Fibroblast of skin of scalp (primary cell): ENCODE measurements at regions not wholly inside any gene's neighbourhood (a gene's known extent, or its start where the extent isn't known, plus 50 kb on each side); places are given as distances from the start of the nearest gene placed in this dataset.
"Not testable (repeated sequence)": the region's sequence is repeated elsewhere in the genome, so short reads cannot be mapped to it uniquely, and the experiment has no call there.

ENCODE experiments used
- DNase-seq: peaks from one replicate; pipeline ENCODE4 v3.0.0-alpha.2; 2013

DNA sequence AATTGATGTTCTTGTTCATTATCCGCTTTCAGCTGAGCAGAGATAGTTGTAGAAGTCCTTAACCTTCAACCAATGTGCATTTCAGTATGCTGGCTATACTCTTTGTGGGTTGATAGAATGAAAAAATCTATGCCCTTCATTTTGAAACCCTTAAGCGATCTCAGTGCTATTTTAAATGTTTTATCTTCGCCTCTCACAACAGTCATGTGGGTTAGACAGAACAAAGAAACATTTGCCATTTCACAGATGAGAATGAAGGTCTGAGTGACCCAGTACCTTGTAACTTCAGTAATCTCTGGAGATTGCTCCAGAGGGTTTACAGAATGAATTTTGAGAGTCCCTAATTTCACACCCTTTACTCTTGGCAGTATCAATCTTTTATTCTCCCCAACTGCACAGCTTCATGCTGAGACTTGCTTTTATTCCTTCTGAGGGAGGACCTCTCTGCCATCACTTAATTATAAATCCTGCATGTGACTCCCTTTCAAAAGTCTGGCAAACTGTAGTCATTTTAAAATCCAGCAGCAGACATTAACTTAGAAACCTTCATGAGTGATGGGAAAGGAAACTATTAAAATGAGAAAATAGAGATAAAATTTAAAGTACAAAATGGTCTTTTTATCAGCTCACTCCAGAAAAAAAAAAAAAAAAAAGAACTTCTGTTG, 921.5 kb downstream of the RAB28 start:
- DNase-seq: no peak

DNA sequence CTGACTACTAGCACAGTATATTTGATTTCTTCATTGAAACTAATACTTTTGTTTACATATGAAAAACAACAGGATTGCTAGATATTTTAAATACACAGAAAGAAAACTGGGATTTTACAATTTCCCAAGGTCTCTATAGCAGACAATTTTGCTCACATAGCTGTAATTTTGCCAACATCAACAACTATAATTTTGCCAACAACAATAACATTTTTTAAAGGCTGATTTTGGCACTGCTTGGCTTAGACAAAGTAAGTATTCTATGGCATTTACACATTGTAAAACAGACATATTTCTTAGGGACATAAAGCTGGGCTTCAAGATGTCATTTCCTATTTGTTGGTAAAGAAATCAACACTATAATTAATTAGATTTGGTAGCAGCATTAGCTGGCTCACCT, 922.1 kb downstream of the RAB28 start:
- DNase-seq: no peak

DNA sequence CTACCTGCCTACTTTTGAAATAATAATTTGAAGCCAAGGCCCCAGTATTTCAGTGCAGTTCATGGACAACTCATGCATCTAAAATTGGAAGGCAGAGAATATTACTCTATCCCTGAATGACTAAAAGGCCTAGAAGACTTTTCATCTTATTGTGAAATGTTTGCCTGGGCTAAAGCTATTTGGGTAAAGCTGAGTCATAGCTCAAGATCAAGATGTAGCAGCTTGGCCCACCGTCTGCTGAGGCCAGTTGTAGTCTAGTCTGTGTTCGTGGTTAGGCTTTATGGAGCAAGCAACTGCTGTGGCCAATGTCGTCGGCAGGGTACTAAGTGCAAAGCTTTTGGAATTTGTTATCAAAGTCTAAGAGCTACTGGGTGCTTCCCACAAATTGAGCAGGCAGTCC, 929.1 kb downstream of the RAB28 start:
- DNase-seq: peak; percentile 7

DNA sequence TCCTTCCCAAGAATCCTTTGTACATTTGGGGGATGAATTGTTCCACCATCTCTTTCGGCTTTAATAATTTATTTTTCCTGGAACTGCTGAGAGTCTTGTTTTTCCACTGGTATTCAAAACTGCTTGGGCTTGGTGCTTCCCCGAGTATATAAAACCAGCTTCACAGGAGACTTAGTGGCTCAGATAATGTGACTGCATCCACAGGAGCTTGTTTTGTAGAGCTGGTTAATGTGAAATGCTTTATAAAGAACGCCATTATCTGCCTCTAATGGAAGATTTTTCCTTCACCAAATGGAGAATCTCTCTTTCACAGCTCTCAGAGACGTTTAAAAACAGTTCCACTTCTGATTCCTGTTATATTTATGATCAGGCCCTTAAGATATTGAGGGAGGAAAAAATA, 935.5 kb downstream of the RAB28 start:
- DNase-seq: no peak

DNA sequence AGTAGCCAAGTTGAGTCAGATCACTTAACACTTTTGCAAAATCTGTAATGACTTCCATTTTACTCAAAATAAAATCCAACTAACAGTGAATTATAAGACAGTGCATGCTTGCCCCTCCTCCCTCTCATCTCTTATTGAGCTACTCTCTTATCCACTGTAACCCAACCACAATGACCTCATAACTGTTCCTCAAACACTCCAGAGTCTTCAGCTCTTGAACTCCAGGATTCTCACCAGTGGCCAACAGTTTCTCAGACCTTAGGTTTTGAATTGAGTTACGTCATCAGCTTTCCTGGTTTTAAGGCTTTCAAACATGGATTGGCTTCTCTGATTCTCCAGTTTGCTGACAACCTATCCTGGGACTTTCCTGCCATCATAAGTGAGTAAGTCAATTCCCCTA, 938.3 kb downstream of the RAB28 start:
- DNase-seq: no peak

DNA sequence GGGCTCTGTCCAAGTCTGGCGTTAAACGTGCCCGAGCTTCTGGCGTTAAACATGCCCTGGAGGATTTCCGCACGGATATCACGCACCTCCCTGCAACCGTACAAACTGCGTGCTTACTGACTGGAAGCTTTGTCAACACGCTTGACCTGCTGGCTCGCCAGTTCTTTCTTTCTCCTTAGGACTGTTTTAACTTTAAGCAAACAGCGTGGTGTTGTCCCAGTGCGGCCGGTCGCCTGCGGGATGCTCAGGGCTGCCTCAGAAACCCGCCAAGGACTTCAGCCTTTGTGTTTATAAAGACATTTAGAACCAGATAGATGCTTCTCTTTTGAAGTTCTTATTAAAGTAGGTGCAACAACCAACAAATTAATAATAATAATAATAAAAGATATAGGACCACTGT, 946.0 kb downstream of the RAB28 start:
- DNase-seq: no peak

DNA sequence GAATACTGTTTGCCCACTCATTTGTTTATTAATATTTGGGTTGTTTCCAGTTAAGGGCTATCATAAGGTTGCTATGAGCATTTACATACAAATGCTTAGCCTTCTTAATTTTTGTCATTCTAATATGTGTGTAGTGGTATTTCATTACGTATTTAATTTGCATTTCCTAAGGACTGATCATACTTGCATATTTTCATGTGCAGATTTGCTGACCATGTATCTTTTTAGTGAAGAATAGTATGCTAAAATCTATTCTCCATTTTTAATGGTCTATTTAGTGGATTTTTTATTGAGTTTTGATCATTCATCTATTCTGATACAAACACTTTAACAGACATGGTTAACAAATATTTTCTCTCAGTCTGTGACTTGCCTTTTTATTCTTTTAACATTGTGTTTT, 949.5 kb downstream of the RAB28 start:
- DNase-seq: no peak

DNA sequence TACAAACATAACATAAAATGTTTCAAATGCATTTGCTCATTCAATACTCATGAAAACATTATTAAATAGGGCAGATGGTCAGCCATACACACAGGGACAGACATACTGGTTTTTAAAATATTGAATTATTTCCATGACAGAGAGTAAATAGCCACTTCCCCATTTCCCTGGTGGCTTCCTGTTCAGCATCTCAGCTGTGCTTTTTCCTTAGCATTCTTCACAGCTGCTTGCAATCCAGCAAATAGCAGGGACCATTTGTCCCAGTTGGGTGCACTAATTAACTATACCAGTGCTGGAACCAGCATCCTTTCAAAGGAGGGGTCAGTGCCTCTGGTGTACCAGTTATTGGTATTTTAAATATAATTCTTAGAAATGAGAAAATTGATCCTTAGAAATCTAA, 964.7 kb downstream of the RAB28 start:
- no peak for DNase-seq

DNA sequence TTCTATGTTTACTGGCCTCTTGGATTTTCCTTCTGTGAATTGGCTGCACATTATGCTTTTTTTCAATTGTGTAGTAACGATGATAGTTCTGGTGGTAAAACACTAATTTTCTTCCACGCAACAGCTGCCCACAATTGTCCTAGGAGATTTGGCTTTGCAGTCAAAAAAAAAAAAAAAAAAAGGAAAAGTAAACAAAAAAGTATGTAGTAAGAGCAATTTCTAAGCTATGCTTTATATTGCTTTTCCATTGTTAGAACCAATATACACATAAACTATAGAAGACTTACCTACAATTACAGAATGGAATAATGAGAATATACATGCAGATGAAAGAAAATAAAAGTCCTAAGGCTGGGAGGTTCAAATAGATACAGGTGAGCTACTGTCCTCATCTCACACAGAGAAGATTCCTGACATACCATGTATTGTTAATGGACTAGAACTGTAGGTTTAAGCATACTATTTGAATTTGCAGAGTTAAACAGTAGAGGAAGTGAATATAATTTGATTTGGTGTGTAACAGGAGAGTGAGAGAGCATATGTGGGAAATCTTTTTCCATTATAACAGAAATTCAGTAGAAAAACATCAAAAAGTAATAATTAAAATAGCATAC, 976.2 kb downstream of the RAB28 start:
- no peak for DNase-seq

DNA sequence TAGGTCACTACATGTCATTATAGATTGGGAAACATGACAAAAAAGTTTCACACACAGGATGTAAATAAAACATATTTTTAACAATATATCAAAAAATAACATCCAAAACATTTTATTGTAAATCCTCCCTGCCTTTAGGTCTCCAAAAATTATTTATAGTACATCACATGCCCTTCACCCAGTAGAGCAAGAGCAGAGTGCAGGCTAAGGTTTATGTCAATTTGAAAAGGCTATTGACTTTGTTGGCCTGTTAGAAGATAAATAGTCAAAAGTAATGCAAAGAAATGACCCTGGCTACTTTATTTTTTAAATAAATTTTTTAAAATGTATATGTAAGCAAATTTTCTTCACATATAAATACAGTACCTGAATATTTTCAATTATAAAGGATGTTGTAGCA, 983.7 kb downstream of the RAB28 start:
- no peak for DNase-seq

DNA sequence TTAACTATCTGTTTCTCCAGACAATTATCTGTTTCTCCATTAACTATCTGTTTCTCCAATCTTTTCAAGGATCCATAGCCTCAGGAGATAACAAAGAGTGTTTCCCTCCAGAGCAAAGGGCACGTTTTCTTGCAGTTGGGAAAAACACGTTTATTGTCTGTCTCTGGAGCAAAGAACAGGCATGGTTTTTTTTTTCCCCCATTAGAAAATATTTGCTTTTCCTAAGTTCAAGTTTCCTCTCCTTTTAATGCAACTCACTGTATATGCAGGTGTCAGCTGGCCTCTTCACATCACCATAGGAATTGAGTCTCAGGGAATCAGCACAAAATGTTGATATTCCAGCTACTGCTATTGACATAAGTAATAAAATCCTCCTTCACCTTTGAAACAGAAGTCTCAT, 984.4 kb downstream of the RAB28 start:
- no peak for DNase-seq

DNA sequence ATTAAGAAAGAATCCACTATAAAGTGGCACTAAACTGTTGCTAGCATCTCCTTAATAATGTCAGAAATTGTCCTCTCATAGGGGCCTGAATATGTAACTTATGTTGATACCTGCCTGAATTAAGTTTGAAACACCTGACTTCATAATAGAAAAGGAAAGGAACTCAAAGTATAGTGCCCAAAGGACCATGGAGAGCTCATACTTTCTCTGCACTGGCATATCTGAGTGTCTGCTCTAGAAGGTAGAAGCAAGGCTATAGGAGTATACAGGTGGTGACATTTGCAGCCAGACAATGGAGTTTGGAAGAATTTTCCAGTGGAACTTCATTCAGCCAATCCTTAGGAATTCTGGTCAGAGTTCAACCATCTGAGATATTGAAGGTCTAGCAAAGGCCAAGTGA, 988.9 kb downstream of the RAB28 start:
- DNase-seq: no peak

DNA sequence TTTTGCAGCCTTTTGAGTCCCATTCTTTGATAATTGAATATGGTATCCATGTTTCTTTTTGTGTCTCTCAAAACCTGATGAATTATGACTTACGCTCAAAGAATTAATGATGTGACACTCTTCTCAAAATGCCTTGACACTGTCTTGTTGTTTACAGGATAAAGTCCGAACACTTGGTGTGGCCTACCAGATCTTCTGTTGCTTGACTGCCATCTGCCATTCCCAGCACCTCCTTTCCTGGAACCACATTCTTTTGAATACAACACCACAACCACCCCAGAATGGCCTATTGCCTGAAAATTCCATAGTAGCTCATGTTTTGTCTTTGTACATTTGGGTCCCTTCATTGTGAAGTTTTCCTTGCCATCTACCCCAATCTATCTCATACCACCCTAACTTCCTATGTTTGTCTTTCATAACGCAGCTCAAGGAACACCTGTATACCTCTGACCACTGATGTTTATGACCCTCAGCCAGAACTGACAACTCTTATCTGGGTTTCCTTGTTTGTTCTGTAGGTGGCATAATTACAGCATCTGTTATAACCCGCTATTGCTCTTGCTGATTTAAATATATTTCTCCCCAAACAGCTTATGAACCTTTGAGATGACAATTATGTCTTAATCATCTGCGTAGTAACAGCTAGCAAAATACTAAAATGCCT, 991.3 kb downstream of the RAB28 start:
- DNase-seq: no peak

DNA sequence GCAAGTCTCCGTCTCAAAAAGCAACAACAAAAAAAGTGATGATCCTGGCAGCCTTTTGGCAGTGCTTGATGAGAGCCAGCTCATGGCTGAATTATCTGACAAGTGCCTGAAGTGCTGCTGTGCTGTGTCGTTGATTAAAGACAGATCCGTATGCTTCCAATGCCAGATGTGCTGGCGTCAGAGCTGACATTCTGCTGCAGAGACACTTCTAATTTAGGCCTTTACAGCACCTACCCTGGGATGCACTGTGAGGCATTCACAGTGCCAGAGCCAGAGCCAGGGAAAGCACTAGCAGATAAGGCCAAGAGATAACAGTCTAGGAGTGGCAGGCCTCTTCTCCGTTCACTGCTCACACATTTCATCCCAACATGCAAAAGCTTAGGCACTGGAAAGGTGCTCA, 995.5 kb downstream of the RAB28 start:
- DNase-seq: no peak

DNA sequence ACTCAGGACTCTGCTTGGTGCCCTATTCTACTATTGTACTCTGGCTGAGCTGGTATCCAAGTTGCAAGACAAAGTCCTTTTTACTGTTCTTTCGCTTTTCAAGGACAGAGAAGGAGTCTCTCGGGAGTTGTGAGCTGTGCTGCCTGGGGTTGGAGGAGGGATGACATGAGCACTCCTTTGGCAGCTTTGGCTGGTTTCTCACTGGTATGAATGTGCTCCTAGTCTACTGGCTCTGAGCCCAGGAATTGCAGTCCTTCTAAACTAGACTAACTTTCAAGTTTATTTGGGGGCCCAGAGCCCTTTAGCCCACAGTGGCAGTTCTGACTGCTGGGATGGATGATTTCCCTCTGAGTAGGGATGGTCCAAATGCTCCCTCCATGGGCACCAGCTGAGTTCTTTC, 997.1 kb downstream of the RAB28 start:
- DNase-seq: no peak

DNA sequence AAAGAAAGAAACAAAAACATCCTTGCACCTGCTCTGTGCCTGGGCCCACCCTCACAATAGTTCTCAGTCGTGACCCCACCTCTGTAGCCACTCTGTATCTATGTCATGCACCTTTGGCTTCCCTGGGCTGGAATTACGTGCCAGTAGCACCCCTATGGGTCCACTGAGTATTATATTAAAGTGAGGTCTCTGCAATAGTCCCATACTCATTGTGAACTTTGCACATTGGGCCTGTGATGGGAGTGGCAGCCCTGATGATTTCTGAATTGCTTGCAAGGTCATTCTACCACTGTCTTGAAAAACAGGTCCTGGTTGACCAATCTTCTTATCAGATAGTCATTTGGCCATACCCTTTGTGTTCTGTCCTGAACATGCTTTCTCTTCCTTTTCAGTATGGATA, 1012.1 kb downstream of the RAB28 start:
- no peak for DNase-seq

DNA sequence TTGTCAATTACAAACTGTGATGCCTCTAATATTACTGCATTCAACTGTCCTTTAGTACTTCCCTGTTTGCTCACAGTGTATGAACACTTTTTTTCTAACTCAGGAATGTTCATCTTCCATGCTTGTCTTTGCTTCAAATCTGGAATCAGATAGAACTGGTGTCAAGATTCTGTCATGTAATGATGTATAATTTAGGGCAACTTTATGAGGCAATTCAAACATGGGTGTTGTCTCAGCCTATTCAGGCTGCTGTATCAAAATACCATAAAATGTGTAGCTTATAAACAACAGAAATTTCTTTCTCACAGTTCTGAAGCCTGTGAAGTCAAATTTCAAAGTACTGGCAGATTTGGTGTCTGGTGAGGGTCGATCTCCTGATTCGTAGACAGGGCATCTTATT, 1012.9 kb downstream of the RAB28 start:
- DNase-seq: no peak

DNA sequence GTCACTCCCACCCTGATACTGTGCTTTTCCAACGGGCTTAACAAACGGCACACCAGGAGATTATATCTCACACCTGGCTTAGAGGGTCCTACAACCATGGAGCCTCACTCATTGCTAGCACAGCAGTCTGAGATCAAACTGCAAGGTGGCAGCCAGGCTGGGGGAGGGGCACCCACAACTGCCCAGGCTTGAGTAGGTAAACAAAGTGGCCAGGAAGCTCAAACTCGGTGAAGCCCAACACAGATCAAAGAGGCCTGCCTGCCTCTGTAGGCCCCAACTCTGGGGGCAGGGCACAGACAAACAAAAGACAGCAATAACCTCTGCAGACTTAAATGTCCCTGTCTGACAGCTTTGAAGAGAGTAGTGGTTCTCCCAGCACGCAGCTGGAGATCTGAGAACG, 1022.6 kb downstream of the RAB28 start:
- not testable (repeated sequence) for DNase-seq

DNA sequence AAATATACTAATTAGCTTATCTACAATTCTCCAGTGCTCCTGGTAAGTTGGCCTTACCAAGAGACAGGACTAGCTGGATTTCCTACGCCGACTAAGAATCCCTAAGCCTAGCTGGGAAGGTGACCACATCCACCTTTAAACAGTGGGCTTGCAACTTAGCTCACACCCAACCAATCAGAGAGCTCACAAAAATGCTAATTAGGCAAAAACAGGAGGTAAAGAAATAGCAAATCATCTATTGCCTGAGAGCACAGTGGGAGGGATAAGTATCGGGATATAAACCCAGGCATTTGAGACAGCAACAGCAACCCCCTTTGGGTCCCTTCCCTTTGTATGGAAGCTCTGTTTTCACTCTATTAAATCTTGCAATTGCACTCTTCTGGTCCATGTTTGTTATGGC, 1025.0 kb downstream of the RAB28 start:
- no peak for DNase-seq

DNA sequence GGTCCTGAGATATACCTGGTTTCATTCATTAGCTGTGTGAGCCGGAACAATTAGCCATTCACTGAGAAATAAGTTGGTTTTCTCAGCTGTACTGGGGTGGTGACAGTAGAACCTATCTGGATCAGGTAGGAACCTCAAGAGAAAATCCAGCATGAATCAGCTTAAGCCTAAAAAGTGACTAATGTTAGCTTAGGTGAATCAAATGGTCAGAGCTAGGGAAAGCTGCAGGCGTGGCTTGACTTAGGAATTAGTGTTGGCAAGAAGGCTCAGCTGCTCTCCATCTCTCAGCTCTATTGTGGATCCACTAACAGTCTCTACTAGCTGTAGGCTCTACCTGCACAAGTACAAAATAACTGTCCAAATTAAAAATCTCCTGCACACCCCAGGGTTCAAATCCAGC, 1025.5 kb downstream of the RAB28 start:
- no peak for DNase-seq

DNA sequence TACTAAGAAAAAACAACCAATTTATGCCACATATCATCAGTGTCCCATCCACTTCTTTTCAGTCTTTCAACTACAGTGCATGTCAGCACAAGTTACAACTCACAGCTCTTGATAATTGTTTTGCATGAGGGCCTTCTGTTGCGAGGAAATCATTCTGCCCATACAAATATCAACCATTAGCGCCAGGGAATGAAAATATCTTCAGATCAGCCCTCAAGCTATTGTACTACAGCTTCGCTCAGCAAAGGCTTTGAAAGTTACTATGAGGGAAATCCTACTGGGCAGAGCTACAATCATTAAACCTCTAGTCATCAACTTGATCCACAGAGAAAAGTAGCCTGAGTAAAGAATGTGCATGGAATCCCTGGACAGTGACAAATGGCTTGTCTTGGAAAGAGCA, 1023.6 kb upstream of the HS3ST1 start:
- DNase-seq: no peak

DNA sequence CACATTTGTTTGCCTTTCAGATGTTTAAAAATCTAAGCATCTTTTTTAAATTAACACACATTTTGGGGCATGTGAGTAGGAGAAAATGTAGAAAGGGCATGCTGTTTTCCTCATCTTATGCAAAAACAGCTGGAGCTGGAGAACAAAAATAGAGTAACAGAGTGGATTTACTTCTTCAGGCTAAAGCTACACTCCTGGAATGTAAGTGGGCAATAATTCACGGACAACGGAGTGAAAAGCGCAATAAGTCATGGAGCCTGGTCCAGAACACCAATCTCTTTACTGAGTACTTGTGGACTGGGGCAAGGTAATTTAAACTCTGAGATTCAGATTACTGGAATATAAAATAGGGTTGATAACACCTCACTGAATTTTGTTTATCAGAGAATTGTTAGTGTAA, 1018.8 kb upstream of the HS3ST1 start:
- no peak for DNase-seq

DNA sequence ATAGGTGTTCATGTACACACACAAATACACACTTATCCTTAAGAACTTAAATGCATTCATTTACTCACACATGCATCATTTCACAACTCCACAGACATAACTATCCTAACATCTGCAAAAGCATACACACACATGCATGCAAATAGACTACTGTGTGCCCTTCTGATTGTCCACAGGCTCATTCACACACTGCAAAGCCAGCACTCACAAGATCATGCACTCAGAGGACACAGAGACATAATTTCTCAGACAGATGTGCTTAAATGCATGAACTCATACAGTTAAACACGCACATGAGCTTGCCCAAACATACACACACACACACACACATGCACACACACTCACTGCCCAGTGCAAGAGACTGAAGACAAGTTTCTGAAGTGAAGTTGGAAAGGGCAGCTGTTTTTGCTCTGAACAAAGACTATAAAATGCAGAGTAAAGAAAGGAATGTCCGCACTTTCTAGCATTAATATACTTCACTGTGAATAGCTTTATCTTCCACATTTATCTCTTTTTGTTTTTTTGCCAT, 1018.0 kb upstream of the HS3ST1 start:
- no peak for DNase-seq

DNA sequence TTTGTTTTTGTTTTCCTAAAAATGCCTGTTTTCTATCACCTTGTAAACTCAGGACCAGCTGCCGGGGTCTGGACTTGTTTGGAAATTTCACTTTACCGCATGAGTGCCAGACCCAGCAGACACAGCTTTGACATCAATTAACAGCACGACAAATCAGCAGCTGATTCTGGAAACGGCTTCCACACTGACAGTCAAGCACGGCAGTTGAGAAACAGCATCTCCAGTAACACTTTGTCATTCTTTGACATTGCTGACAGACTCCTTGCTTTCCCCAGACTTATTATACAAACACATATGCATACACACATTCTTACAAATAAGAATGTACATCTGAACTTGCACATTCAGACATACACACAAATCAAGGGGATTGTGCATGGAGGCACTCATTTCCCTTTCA, 1017.6 kb upstream of the HS3ST1 start:
- no peak for DNase-seq
